PC-9 (cell line): ENCODE measurements at regions not wholly inside any gene's neighbourhood (a gene's known extent, or its start where the extent isn't known, plus 50 kb on each side); places are given as distances from the start of the nearest gene placed in this dataset.

Experiments used
- CTCF ChIP-seq: fragments of 200-600 bp; sonication (generic); conservative IDR thresholded peaks from 2 replicates; pipeline ENCODE4 v1.6.1; 2017; ENCODE audit warnings: mixed run types, antibody characterized with exemption, mild to moderate bottlenecking, moderate library complexity
- EZH2 ChIP-seq: fragments of 200-600 bp; sonication (generic); IDR thresholded peaks from 2 replicates; pipeline ENCODE4 v1.8.0; 2017; ENCODE audit warnings: antibody characterized with exemption, low read depth

- no peak for TF ChIP-seq CTCF
- TF ChIP-seq EZH2 = no peak
Observed at GRCh38 chr11:115884800-115885534, 380.8 kb upstream of the CADM1 start.
